B cell (primary cell): ENCODE measurements at regions not wholly inside any gene's neighbourhood (a gene's known extent, or its start where the extent isn't known, plus 50 kb on each side); places are given as distances from the start of the nearest gene placed in this dataset.

Experiments used
- CTCF ChIP-seq: fragments of 200-600 bp; IDR thresholded peaks from one replicate; pipeline ENCODE4 v1.8.0; 2022; ENCODE audit warnings: antibody characterized with exemption, mild to moderate bottlenecking
- EZH2 ChIP-seq: IDR thresholded peaks from 2 replicates; pipeline ENCODE4 v1.6.1; 2012; ENCODE audit warnings: borderline replicate concordance, low read depth, mild to moderate bottlenecking, moderate library complexity, low read length; ENCODE audit not compliant: insufficient read depth, poor library complexity, severe bottlenecking

GRCh38 chr2:236843161-236843968, 242.3 kb upstream of the COPS8 start:
- no peak for TF ChIP-seq CTCF
- no peak for TF ChIP-seq EZH2
